ENCODE measurements at regions not wholly inside any gene's neighbourhood (a gene's known extent, or its start where the extent isn't known, plus 50 kb on each side); places are given as distances from the start of the nearest gene placed in this dataset.

DNA sequence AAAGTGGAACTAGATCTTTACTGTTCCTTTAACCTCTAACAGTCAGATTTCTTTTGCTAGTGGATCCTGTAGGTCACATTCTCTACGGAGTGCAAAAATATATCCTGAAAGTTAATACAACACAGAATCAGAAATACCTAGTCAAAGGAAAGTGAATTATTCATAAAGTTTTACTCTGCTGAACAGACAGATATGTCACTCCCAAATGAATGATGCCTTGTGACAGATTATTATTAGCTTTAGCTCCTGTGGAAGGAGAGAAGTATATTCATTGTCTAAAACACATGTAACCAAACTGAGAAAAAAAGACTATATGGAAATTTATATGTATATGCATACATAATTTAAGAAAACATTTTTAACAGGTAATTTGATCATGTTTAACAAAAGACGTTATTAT is 1497.2 kb upstream of the RAG2 start:
- H3K4me3 ChIP-seq: no peak overlapping the region
- no peaks in the 10 kb centered on the region for H3K9me3 ChIP-seq
- no peak overlapping the region for H3K27ac ChIP-seq
- H3K4me1 ChIP-seq: no peaks in the 10 kb centered on the region
- WGBS, 3 donors: 52 to 54% (median 53%) methylated on average over 2 of the region's 2 CpGs
- DNase-seq (no peak), ATAC-seq (no peak)
- intact Hi-C loops (cut with DNase I): no loop called here
- no peaks in the 10 kb centered on the region for H3K36me3 ChIP-seq (ENCODE audit: insufficient read depth in 1 of 2, low read depth in 1 of 2)
- H3K27me3 ChIP-seq (ENCODE audit: insufficient read depth in 3 of 3, low read length in 2 of 3): no peaks in the 10 kb centered on the region
- TF ChIP-seq, protein P1, sequence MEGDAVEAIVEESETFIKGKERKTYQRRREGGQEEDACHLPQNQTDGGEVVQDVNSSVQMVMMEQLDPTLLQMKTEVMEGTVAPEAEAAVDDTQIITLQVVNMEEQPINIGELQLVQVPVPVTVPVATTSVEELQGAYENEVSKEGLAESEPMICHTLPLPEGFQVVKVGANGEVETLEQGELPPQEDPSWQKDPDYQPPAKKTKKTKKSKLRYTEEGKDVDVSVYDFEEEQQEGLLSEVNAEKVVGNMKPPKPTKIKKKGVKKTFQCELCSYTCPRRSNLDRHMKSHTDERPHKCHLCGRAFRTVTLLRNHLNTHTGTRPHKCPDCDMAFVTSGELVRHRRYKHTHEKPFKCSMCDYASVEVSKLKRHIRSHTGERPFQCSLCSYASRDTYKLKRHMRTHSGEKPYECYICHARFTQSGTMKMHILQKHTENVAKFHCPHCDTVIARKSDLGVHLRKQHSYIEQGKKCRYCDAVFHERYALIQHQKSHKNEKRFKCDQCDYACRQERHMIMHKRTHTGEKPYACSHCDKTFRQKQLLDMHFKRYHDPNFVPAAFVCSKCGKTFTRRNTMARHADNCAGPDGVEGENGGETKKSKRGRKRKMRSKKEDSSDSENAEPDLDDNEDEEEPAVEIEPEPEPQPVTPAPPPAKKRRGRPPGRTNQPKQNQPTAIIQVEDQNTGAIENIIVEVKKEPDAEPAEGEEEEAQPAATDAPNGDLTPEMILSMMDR (IDR thresholded peaks at IDR 0.05): no peak

DNA sequence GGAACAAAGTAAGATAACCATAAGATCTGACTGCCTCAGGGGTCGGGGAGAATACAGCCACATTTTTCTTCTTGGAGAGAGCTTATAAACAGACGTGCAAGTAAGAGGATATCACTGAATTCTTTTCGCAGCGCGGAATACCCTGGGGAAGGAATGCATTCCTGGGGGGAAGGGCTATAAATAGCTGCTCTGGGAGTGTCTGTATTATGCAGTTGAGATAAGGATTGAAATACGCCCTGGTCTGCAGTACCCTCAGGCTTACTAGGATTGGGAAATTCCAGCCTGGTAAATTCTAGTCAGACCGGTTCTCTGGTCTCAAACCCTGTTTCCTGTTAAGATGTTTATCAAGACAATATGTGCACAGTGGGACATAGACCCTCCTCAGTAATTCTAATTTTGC is 1491.7 kb upstream of the RAG2 start:
- Histone ChIP-seq H3K4me1 (no peaks in the 10 kb centered on the region), H3K9me3 (no peaks in the 10 kb centered on the region), H3K36me3 (ENCODE audit: insufficient read depth in 1 of 2, low read depth in 1 of 2) (no peaks in the 10 kb centered on the region), H3K27ac (no peak overlapping the region), H3K4me3 (no peak overlapping the region), H3K27me3 (ENCODE audit: insufficient read depth in 3 of 3, low read length in 2 of 3) (no peaks in the 10 kb centered on the region)
- WGBS, 3 donors: 39 to 51% (median 41%) methylated on average over 7 of the region's 7 CpGs
- intact Hi-C loops (cut with DNase I): no loop called here
- DNase-seq (no peak), ATAC-seq (no peak)
- TF ChIP-seq, protein P1 (IDR thresholded peaks at IDR 0.05): no peak

DNA sequence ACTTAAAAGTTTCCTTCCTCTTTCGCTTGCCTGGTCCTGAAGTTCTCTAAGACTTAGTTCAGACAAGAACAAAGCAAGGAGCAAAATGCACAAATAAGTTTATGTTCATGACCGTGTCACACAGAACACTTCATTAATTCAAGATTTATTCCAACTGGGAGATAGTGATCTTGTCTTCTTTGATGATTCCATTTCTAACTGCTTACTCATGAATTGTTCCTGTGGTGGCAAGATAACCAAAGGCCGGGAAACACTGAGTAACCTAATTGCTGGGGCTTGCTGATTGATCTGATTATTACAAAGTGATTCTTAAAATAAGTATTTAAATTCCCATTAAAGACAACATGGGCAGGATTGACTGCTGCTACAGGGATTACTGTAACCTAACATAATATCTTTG is 1462.9 kb upstream of the RAG2 start:
- TF ChIP-seq, protein P1 (IDR thresholded peaks at IDR 0.05): no peak
- Histone ChIP-seq H3K4me1 (no peaks in the 10 kb centered on the region), H3K4me3 (no peak overlapping the region), H3K9me3 (no peaks in the 10 kb centered on the region), H3K36me3 (ENCODE audit: insufficient read depth in 1 of 2, low read depth in 1 of 2) (no peaks in the 10 kb centered on the region), H3K27me3 (ENCODE audit: insufficient read depth in 3 of 3, low read length in 2 of 3) (no peaks in the 10 kb centered on the region), H3K27ac (no peak overlapping the region)
- ATAC-seq: no peak
- WGBS, 3 donors: 79 to 87% (median 81%) methylated on average over 3 of the region's 3 CpGs
- no peak for DNase-seq
- intact Hi-C loops (cut with DNase I): no loop called here

DNA sequence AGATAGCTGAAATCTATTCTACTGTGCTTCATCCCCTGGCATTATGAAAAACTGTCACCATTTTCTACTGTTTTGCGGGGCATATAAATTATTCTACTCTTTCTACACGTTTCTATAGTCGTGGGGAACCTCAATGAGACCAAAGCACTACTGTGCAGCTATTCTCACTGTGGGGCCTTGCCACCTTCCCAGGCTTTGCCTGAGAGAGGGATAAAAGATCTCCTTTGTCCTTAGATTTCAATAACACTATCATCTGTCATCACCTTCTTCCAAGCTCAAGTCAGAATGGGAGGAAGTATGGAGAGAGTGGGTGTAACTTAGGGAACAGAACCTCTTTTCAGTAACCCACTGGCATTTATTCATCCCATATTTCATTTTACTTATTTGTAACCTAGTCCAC is 1462.1 kb upstream of the RAG2 start:
- DNase-seq (no peak), ATAC-seq (no peak)
- H3K27ac ChIP-seq: no peak overlapping the region
- H3K4me3 ChIP-seq: no peak overlapping the region
- H3K36me3 ChIP-seq (ENCODE audit: insufficient read depth in 1 of 2, low read depth in 1 of 2): no peaks in the 10 kb centered on the region
- 76 to 84% (median 82%) methylated on average over 3 of the region's 3 CpGs for WGBS, 3 donors
- H3K4me1 ChIP-seq: no peaks in the 10 kb centered on the region
- no peaks in the 10 kb centered on the region for H3K9me3 ChIP-seq
- no peaks in the 10 kb centered on the region for H3K27me3 ChIP-seq (ENCODE audit: insufficient read depth in 3 of 3, low read length in 2 of 3)
- intact Hi-C loops (cut with DNase I): no loop called here
- TF ChIP-seq, protein P1 (IDR thresholded peaks at IDR 0.05): no peak

DNA sequence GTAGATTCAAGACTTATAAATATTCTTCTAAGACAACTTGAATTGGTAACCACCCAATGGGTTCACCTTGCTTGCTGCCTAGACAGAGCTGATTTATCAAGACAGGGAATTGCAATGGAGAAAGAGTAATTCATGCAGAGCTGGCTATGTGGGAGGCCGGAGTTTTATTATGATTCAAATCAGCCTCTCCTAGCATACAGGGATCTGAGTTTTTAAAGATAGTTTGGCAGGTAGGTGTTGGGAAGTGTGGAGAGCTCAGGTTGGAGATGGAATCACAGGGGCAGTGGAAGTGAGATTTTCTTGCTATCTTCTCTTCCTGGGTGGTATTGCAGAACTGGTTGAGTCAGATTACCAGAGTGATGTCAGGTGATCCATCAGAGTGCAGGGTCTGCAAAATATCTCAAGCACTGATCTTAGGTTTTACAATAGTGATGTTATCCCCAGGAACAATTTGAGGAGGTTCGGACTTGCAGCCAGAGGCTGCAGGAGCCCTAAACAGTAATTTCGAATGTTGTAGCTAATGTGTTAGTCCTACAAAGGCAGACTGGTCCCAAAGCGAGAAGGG is 1448.6 kb upstream of the RAG2 start:
- Histone ChIP-seq H3K4me1 (no peaks in the 10 kb centered on the region), H3K27me3 (ENCODE audit: insufficient read depth in 3 of 3, low read length in 2 of 3) (no peaks in the 10 kb centered on the region), H3K4me3 (no peak overlapping the region), H3K36me3 (ENCODE audit: insufficient read depth in 1 of 2, low read depth in 1 of 2) (no peaks in the 10 kb centered on the region), H3K27ac (no peak overlapping the region), H3K9me3 (no peaks in the 10 kb centered on the region)
- TF ChIP-seq, protein P1 (IDR thresholded peaks at IDR 0.05): no peak
- intact Hi-C loops (cut with DNase I): no loop called here
- WGBS, 3 donors: 84 to 92% (median 85%) methylated on average over 4 of the region's 4 CpGs
- no peak for DNase-seq
- ATAC-seq: no peak

All from psoas muscle (tissue), 7 donors.